ENCODE measurements at regions not wholly inside any gene's neighbourhood (a gene's known extent, or its start where the extent isn't known, plus 50 kb on each side); places are given as distances from the start of the nearest gene placed in this dataset.
"Not testable (repeated sequence)": the region's sequence is repeated elsewhere in the genome, so short reads cannot be mapped to it uniquely, and the experiment has no call there.

- no peak for DNase-seq
Observed at GRCh38 chr13:67416047-67416925, 186.2 kb upstream of the PCDH9 start.

- DNase-seq: no peak
Observed at GRCh38 chr13:67410645-67411044, 180.5 kb upstream of the PCDH9 start.

GRCh38 chr13:67408798-67409197, 178.7 kb upstream of the PCDH9 start:
- no peak for DNase-seq

GRCh38 chr13:67402546-67402945, 172.4 kb upstream of the PCDH9 start:
- no peak for DNase-seq

GRCh38 chr13:67395577-67395976, 165.4 kb upstream of the PCDH9 start:
- no peak for DNase-seq

- no peak for DNase-seq
Observed at GRCh38 chr13:67392014-67392413, 161.9 kb upstream of the PCDH9 start.

- DNase-seq: no peak
Observed at GRCh38 chr13:67390462-67391086, 160.4 kb upstream of the PCDH9 start.

- no peak for DNase-seq
Observed at GRCh38 chr13:67389171-67389570, 159.0 kb upstream of the PCDH9 start.

GRCh38 chr13:67383109-67383757, 153.1 kb upstream of the PCDH9 start:
- DNase-seq: not testable (repeated sequence)

GRCh38 chr13:67377919-67378318, 147.8 kb upstream of the PCDH9 start:
- no peak for DNase-seq

GRCh38 chr13:67374391-67374790, 144.3 kb upstream of the PCDH9 start:
- no peak for DNase-seq

- DNase-seq: no peak
Observed at GRCh38 chr13:67372868-67373464, 142.8 kb upstream of the PCDH9 start.

GRCh38 chr13:67369895-67370660, 139.9 kb upstream of the PCDH9 start:
- DNase-seq: no peak

- DNase-seq: no peak
Observed at GRCh38 chr13:67367399-67367798, 137.3 kb upstream of the PCDH9 start.

GRCh38 chr13:67366533-67366932, 136.4 kb upstream of the PCDH9 start:
- DNase-seq: no peak

- DNase-seq: no peak
Observed at GRCh38 chr13:67355812-67356476, 125.8 kb upstream of the PCDH9 start.

- DNase-seq: no peak
Observed at GRCh38 chr13:67353941-67354340, 123.8 kb upstream of the PCDH9 start.

GRCh38 chr13:67353031-67353430, 122.9 kb upstream of the PCDH9 start:
- DNase-seq: no peak

- DNase-seq: no peak
Observed at GRCh38 chr13:67351909-67352308, 121.8 kb upstream of the PCDH9 start.

- no peak for DNase-seq
Observed at GRCh38 chr13:67351114-67351513, 121.0 kb upstream of the PCDH9 start.

- no peak for DNase-seq
Observed at GRCh38 chr13:67343777-67344176, 113.6 kb upstream of the PCDH9 start.

- no peak for DNase-seq
Observed at GRCh38 chr13:67341406-67341805, 111.3 kb upstream of the PCDH9 start.
